ENCODE measurements at regions not wholly inside any gene's neighbourhood (a gene's known extent, or its start where the extent isn't known, plus 50 kb on each side); places are given as distances from the start of the nearest gene placed in this dataset.

DNA sequence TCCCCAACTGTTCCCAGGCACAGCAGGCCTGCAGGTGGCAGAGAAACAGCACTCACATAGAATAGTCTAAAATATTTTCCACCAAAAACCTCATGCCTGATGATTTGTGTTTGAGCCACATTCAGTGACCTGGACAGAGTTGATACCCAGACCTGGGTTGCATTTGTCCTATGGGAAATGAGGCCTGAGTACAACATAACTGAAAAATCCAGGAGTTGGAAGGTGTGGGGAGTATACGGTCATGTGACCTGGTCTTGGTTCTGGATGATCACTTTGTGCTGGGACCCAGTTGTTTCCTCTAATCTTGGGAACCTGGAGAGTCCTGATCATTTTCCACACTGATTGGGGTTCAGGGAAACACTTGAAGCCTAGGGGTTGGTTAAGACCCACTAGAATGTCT lies 200.3 kb upstream of the MPHOSPH6 start:
- TF ChIP-seq EZH2 (IDR thresholded peaks at IDR 0.05): no peak
- TF ChIP-seq, protein P1, sequence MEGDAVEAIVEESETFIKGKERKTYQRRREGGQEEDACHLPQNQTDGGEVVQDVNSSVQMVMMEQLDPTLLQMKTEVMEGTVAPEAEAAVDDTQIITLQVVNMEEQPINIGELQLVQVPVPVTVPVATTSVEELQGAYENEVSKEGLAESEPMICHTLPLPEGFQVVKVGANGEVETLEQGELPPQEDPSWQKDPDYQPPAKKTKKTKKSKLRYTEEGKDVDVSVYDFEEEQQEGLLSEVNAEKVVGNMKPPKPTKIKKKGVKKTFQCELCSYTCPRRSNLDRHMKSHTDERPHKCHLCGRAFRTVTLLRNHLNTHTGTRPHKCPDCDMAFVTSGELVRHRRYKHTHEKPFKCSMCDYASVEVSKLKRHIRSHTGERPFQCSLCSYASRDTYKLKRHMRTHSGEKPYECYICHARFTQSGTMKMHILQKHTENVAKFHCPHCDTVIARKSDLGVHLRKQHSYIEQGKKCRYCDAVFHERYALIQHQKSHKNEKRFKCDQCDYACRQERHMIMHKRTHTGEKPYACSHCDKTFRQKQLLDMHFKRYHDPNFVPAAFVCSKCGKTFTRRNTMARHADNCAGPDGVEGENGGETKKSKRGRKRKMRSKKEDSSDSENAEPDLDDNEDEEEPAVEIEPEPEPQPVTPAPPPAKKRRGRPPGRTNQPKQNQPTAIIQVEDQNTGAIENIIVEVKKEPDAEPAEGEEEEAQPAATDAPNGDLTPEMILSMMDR (IDR thresholded peaks at IDR 0.05): no peak

Measured in neural progenitor cell (in vitro differentiated cells).